ENCODE measurements at regions not wholly inside any gene's neighbourhood (a gene's known extent, or its start where the extent isn't known, plus 50 kb on each side); places are given as distances from the start of the nearest gene placed in this dataset.

- no peaks in the 10 kb centered on the region for H3K36me3 ChIP-seq
- H3K27ac ChIP-seq = no peak overlapping the region
- TF ChIP-seq CTCF (IDR thresholded peaks at IDR 0.05) (no peak), POLR2A (IDR thresholded peaks at IDR 0.05) (no peak)
- no peak for ATAC-seq
- H3K9me3 ChIP-seq = no peaks in the 10 kb centered on the region
- H3K4me1 ChIP-seq = no peaks in the 10 kb centered on the region
- WGBS (ENCODE audit: insufficient coverage, low coverage, low lambda C conversion rate, missing lambda C conversion rate) = 70% methylated on average over 8 of the region's 8 CpGs
- DNase-seq = no peak
- no peak overlapping the region for H3K4me3 ChIP-seq
- H3K27me3 ChIP-seq = no peaks in the 10 kb centered on the region
- intact Hi-C loops (cut with DNase I) = no loop called here
Measured at GRCh38 chr7:153081496-153081895, 321.9 kb downstream of the ACTR3B start.

- DNase-seq = no peak
- H3K9me3 ChIP-seq = no peaks in the 10 kb centered on the region
- no peaks in the 10 kb centered on the region for H3K27me3 ChIP-seq
- TF ChIP-seq POLR2A (IDR thresholded peaks at IDR 0.05) = no peak
- TF ChIP-seq CTCF (IDR thresholded peaks at IDR 0.05) = no peak
- WGBS (ENCODE audit: insufficient coverage, low coverage, low lambda C conversion rate, missing lambda C conversion rate) = no CpG with 5 or more reads among the region's 6 CpGs
- no peak for ATAC-seq
- no peak overlapping the region for H3K27ac ChIP-seq
- H3K36me3 ChIP-seq = no peaks in the 10 kb centered on the region
- no peaks in the 10 kb centered on the region for H3K4me1 ChIP-seq
- intact Hi-C loops (cut with DNase I) = no loop called here
- no peak overlapping the region for H3K4me3 ChIP-seq
Measured at GRCh38 chr7:153084278-153084677, 324.7 kb downstream of the ACTR3B start.

- Histone ChIP-seq H3K9me3 (no peaks in the 10 kb centered on the region), H3K27ac (no peak overlapping the region), H3K4me1 (no peaks in the 10 kb centered on the region), H3K4me3 (no peak overlapping the region), H3K27me3 (no peaks in the 10 kb centered on the region), H3K36me3 (no peaks in the 10 kb centered on the region)
- 77% methylated on average over 4 of the region's 4 CpGs for WGBS (ENCODE audit: insufficient coverage, low coverage, low lambda C conversion rate, missing lambda C conversion rate)
- intact Hi-C loops (cut with DNase I) = no loop called here
- DNase-seq (no peak), ATAC-seq (no peak)
- TF ChIP-seq CTCF (IDR thresholded peaks at IDR 0.05) (no peak), POLR2A (IDR thresholded peaks at IDR 0.05) (no peak)
Measured at GRCh38 chr7:153087498-153087897, 327.9 kb downstream of the ACTR3B start.

- TF ChIP-seq CTCF (IDR thresholded peaks at IDR 0.05) = no peak
- TF ChIP-seq POLR2A (IDR thresholded peaks at IDR 0.05) = no peak
- no peaks in the 10 kb centered on the region for H3K9me3 ChIP-seq
- DNase-seq = no peak
- intact Hi-C loops (cut with DNase I) = no loop called here
- H3K27me3 ChIP-seq = no peaks in the 10 kb centered on the region
- WGBS (ENCODE audit: insufficient coverage, low coverage, low lambda C conversion rate, missing lambda C conversion rate) = 75% methylated on average over 4 of the region's 5 CpGs
- no peaks in the 10 kb centered on the region for H3K36me3 ChIP-seq
- H3K4me1 ChIP-seq = no peaks in the 10 kb centered on the region
- H3K27ac ChIP-seq = no peak overlapping the region
- ATAC-seq = no peak
- H3K4me3 ChIP-seq = no peak overlapping the region
Measured at GRCh38 chr7:153088601-153089000, 329.0 kb downstream of the ACTR3B start.

- no peak overlapping the region for H3K4me3 ChIP-seq
- no peak for ATAC-seq
- WGBS (ENCODE audit: insufficient coverage, low coverage, low lambda C conversion rate, missing lambda C conversion rate) = 91% methylated on average over 3 of the region's 3 CpGs
- H3K4me1 ChIP-seq = no peaks in the 10 kb centered on the region
- H3K27me3 ChIP-seq = no peaks in the 10 kb centered on the region
- intact Hi-C loops (cut with DNase I) = no loop called here
- TF ChIP-seq POLR2A (IDR thresholded peaks at IDR 0.05) = no peak
- no peak for TF ChIP-seq CTCF (IDR thresholded peaks at IDR 0.05)
- H3K27ac ChIP-seq = no peak overlapping the region
- no peaks in the 10 kb centered on the region for H3K9me3 ChIP-seq
- H3K36me3 ChIP-seq = no peaks in the 10 kb centered on the region
- no peak for DNase-seq
Measured at GRCh38 chr7:153090209-153090608, 330.7 kb downstream of the ACTR3B start.
